HEK293T (cell line): ENCODE measurements at regions not wholly inside any gene's neighbourhood (a gene's known extent, or its start where the extent isn't known, plus 50 kb on each side); places are given as distances from the start of the nearest gene placed in this dataset.

Experiments used
- BHLHE40 ChIP-seq: fragments of 450-650 bp; IDR thresholded peaks from 2 replicates; pipeline ENCODE4 v1.6.1; 2016; ENCODE audit warnings: mild to moderate bottlenecking, moderate library complexity, borderline replicate concordance
- CTBP1 ChIP-seq: fragments of 450-650 bp; IDR thresholded peaks from 2 replicates; pipeline ENCODE4 v1.6.1; 2016; ENCODE audit warnings: borderline replicate concordance
- ELF4 ChIP-seq: fragments of 450-650 bp; IDR thresholded peaks from 2 replicates; pipeline ENCODE4 v1.6.1; 2017; ENCODE audit warnings: antibody characterized with exemption
- FOXK2 ChIP-seq: fragments of 450-650 bp; IDR thresholded peaks from 2 replicates; pipeline ENCODE4 v1.6.1; 2016; ENCODE audit warnings: mild to moderate bottlenecking
- L3MBTL2 ChIP-seq: fragments of 450-650 bp; conservative IDR thresholded peaks from 2 replicates; pipeline ENCODE4 v1.6.1; 2016; ENCODE audit warnings: mild to moderate bottlenecking
- SP1 ChIP-seq: fragments of 450-650 bp; IDR thresholded peaks from 2 replicates; pipeline ENCODE4 v1.6.1; 2017

GRCh38 chr4:126752126-126752525, 880.6 kb upstream of the INTU start:
- TF ChIP-seq SP1, result no peak
- TF ChIP-seq BHLHE40, result no peak
- TF ChIP-seq ELF4, result no peak
- no peak for TF ChIP-seq CTBP1
- no peak for TF ChIP-seq FOXK2
- no peak for TF ChIP-seq L3MBTL2
